Calu3 (cell line): ENCODE measurements at regions not wholly inside any gene's neighbourhood (a gene's known extent, or its start where the extent isn't known, plus 50 kb on each side); places are given as distances from the start of the nearest gene placed in this dataset.

Experiments used
- BruUV-seq: library from RNA; stranded (reverse); fragments of 400-500 nt; replicated peaks from 2 replicates; lab custom pipeline; 2021; lab: Mats Ljungman, UMichigan
- CTCF ChIA-PET: fragments of 300-600 bp; sonication (Branson Sonifier 250); formaldehyde crosslinking; loops from one replicate; lab custom pipeline; 2022; ENCODE audit warnings: antibody characterized with exemption; lab: Charles Lee
- DNase-seq: peaks from one replicate; pipeline ENCODE4 v3.0.0; 2022
- H3K27ac Mint-ChIP-seq: one replicate; pipeline ENCODE4 v1.8.0; 2022; ENCODE audit warnings: mixed read lengths; ENCODE audit not compliant: unreplicated experiment
- H3K27me3 Mint-ChIP-seq: one replicate; pipeline ENCODE4 v1.8.0; 2022; ENCODE audit warnings: mixed read lengths; ENCODE audit not compliant: unreplicated experiment
- H3K36me3 Mint-ChIP-seq: one replicate; pipeline ENCODE4 v1.8.0; 2022; ENCODE audit warnings: mild to moderate bottlenecking, moderate library complexity, mixed read lengths; ENCODE audit not compliant: insufficient read depth, unreplicated experiment
- H3K4me1 Mint-ChIP-seq: one replicate; pipeline ENCODE4 v1.8.0; 2022; ENCODE audit warnings: mild to moderate bottlenecking, low read depth, mixed read lengths; ENCODE audit not compliant: unreplicated experiment
- H3K4me3 Mint-ChIP-seq: one replicate; pipeline ENCODE4 v1.8.0; 2022; ENCODE audit warnings: mild to moderate bottlenecking, low read depth, moderate library complexity, mixed read lengths; ENCODE audit not compliant: unreplicated experiment
- H3K9me3 Mint-ChIP-seq: one replicate; pipeline ENCODE4 v1.8.0; 2022; ENCODE audit warnings: low read depth, mixed read lengths; ENCODE audit not compliant: unreplicated experiment
- intact Hi-C: fragments of 100-400 bp; cut with micrococcal nuclease; formaldehyde crosslinking; loops from one replicate; pipeline ENCODE4 v1.10.0; 2022; ENCODE audit not compliant: unreplicated experiment
- TF ChIP-seq, protein P1 (sequence below): fragments of 200-600 bp; IDR thresholded peaks from one replicate; pipeline ENCODE4 v1.8.0; 2022; ENCODE audit warnings: antibody characterized with exemption; ENCODE audit not compliant: unreplicated experiment

DNA sequence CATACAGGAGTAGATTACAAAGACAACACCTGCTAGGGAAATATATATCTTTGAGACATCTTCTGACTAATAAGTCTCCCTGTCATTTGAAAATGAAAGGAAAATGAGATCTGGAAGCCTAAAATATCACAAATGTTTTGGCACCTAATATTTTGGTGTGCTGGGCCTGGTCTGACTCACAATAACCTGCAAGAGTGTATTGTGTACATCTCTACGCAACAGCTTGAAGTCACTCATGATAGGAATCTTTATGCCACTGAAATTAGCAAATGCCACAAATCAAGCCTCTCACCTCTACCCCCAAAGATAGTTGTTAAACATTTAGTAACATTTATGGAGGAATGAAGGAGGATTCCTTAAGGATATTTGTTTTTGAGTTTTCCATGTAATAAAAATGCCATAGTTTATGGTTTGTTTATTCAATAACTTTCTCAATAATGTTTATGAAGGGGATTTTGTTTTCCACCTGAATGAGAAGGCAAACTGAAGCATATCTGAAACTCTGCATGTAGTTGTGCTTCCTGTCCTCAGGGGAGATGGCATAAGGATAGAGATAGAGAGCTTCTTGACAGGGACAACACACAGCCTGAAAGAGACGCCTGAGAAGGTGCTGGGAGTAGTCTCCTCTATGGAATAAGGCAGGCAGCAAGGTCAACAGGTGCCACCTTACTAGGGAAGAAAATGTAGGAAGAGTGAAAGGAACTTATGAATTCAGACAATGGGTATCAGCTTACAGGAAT is 197.4 kb downstream of the AHR start:
- no peaks in the 10 kb centered on the region for H3K9me3 Mint-ChIP-seq
- no peak for DNase-seq

DNA sequence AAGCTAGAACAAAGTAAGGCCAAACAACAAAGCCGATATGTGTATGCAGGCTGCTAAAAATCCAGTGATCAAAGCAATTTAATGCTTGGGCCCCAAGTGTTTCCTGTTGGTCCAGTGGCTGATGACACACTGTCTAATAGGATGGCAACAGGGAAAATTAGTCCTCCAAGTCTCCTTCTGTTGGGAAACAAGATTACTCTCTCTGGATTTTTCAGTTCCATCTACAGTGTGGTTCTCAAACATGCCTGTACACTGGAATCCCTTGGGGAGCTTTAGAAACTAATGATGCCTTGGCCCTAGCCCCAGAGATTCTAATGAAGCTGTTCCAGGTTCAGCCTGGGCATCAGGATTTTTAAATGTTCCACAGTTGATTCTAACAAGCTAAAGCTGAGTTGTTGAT is 198.7 kb downstream of the AHR start:
- H3K27ac Mint-ChIP-seq, result peak overlapping the region; percentile 15
- BruUV-seq, result no TSS peak
- H3K9me3 Mint-ChIP-seq, result no peaks in the 10 kb centered on the region
- peaks cover 50% of the 10 kb centered on the region for H3K4me1 Mint-ChIP-seq
- H3K27me3 Mint-ChIP-seq, result no peaks in the 10 kb centered on the region
- H3K36me3 Mint-ChIP-seq, result peaks cover 5% of the 10 kb centered on the region
- TF ChIP-seq, protein P1, sequence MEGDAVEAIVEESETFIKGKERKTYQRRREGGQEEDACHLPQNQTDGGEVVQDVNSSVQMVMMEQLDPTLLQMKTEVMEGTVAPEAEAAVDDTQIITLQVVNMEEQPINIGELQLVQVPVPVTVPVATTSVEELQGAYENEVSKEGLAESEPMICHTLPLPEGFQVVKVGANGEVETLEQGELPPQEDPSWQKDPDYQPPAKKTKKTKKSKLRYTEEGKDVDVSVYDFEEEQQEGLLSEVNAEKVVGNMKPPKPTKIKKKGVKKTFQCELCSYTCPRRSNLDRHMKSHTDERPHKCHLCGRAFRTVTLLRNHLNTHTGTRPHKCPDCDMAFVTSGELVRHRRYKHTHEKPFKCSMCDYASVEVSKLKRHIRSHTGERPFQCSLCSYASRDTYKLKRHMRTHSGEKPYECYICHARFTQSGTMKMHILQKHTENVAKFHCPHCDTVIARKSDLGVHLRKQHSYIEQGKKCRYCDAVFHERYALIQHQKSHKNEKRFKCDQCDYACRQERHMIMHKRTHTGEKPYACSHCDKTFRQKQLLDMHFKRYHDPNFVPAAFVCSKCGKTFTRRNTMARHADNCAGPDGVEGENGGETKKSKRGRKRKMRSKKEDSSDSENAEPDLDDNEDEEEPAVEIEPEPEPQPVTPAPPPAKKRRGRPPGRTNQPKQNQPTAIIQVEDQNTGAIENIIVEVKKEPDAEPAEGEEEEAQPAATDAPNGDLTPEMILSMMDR, result no peak
- DNase-seq, result no peak
- intact Hi-C loops, result no loop called here
- H3K4me3 Mint-ChIP-seq, result no peak overlapping the region
- CTCF ChIA-PET, result no interaction called here

More for the DNA sequence above, 197.4 kb downstream of the AHR start:
- TF ChIP-seq, protein P1, result no peak
- Mint-ChIP-seq H3K27ac (peak overlapping the region; percentile 14), H3K27me3 (no peaks in the 10 kb centered on the region), H3K36me3 (peaks cover 5% of the 10 kb centered on the region), H3K4me1 (peaks cover 50% of the 10 kb centered on the region), H3K4me3 (no peak overlapping the region)
- CTCF ChIA-PET, result interaction anchor here (1.6 kb wide), 1 partner anchor 26 kb away, joined by 3 read pairs; no protein-coding TSS in a partner anchor
- BruUV-seq, result no TSS peak
- intact Hi-C loops, result no loop called here

DNA sequence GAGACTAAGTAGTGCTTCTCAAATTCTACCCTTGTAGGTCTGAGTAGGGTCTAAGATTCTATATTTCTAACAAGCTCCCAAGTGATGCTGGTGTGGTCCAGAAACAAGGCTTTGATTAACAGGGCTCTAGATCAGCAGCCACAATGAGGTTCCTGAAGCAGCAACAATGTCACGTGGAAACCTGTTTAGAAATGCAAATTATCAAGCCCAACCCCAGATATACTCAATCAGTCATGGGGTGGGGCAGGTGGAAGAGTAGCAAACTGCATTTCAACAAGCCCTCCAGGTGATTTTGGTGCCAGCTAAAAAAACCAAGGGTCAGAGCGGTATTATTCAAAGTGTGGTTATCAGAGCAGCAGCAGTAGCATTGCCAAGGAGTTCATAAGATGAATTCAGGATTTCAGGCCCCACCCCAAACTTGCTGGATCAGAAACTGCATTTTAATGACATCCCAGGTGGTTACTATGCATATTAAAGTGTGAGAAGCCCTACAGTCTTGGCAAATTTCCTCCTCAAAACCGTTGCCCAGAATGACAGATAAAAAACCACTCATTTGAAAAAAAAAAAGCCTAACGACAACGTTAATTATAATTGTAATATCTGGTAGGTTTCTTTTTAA is 199.2 kb downstream of the AHR start:
- BruUV-seq, result no TSS peak
- no peaks in the 10 kb centered on the region for H3K9me3 Mint-ChIP-seq
- peaks cover 5% of the 10 kb centered on the region for H3K36me3 Mint-ChIP-seq
- peak overlapping the region; percentile 15 for H3K27ac Mint-ChIP-seq
- DNase-seq, result no peak
- CTCF ChIA-PET, result interaction anchor here (0.6 kb wide), 1 partner anchor 78 kb away, joined by 3 read pairs; no protein-coding TSS in a partner anchor
- H3K27me3 Mint-ChIP-seq, result no peaks in the 10 kb centered on the region
- peaks cover 50% of the 10 kb centered on the region for H3K4me1 Mint-ChIP-seq
- TF ChIP-seq, protein P1, result no peak
- no peak overlapping the region for H3K4me3 Mint-ChIP-seq
- intact Hi-C loops, result no loop called here

DNA sequence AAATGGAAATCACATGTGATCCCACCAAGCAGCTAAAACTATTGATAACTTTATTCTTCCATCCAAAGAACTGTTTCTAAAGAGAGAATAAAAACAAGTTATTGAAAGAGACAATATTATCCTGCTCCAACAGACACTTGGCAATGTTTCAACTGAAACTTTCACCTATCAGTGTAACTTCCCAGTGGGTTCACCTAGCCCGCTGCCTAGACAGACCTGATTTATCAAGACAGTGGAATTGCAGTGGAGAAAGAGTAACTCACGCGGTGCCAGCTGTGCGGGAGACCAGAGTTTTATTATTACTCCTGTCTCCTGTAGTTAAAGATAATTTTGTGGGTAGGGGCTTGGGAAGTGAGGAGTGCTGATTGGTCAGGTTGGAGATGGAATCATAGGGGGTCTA is 199.8 kb downstream of the AHR start:
- Mint-ChIP-seq H3K9me3 (no peaks in the 10 kb centered on the region), H3K4me3 (peak overlapping the region; percentile 31), H3K36me3 (peaks cover 5% of the 10 kb centered on the region), H3K4me1 (peaks cover 56% of the 10 kb centered on the region), H3K27me3 (no peaks in the 10 kb centered on the region), H3K27ac (peak overlapping the region; percentile 27)
- intact Hi-C loops, result no loop called here
- peak; percentile 19 for DNase-seq
- TF ChIP-seq, protein P1, result no peak
- CTCF ChIA-PET, result interaction anchor here (0.6 kb wide), 1 partner anchor 78 kb away, joined by 3 read pairs; no protein-coding TSS in a partner anchor
- no TSS peak for BruUV-seq
